NT2/D1 (cell line): ENCODE measurements at regions not wholly inside any gene's neighbourhood (a gene's known extent, or its start where the extent isn't known, plus 50 kb on each side); places are given as distances from the start of the nearest gene placed in this dataset.

Experiments
- SUZ12 ChIP-seq: IDR thresholded peaks from 2 replicates; pipeline ENCODE4 v1.6.1; 2011; ENCODE audit not compliant: insufficient read length, insufficient read depth; ENCODE audit errors: extremely low read depth
- ZNF274 ChIP-seq: IDR thresholded peaks from 2 replicates; pipeline ENCODE4 v1.6.1; 2011; ENCODE audit warnings: mild to moderate bottlenecking, low read depth, low read length

GRCh38 chr13:55705971-55706370, 1434.7 kb upstream of the PRR20A start:
- TF ChIP-seq SUZ12 (no peak), ZNF274 (no peak)
